ENCODE measurements at regions not wholly inside any gene's neighbourhood (a gene's known extent, or its start where the extent isn't known, plus 50 kb on each side); places are given as distances from the start of the nearest gene placed in this dataset.

GRCh38 chr6:100144991-100145390, 151.0 kb upstream of the MCHR2 start:
- intact Hi-C loops (cut with micrococcal nuclease) = no loop called here

GRCh38 chr6:100138346-100139022, 144.5 kb upstream of the MCHR2 start:
- intact Hi-C loops (cut with micrococcal nuclease) = no loop called here

GRCh38 chr6:100137759-100138158, 143.7 kb upstream of the MCHR2 start:
- intact Hi-C loops (cut with micrococcal nuclease) = no loop called here

GRCh38 chr6:100136590-100136989, 142.6 kb upstream of the MCHR2 start:
- intact Hi-C loops (cut with micrococcal nuclease) = no loop called here

GRCh38 chr6:100135977-100136376, 142.0 kb upstream of the MCHR2 start:
- intact Hi-C loops (cut with micrococcal nuclease) = no loop called here

- intact Hi-C loops (cut with micrococcal nuclease) = no loop called here
These were observed 140.7 kb upstream of the MCHR2 start for GRCh38 chr6:100134703-100135102.

GRCh38 chr6:100134297-100134696, 140.3 kb upstream of the MCHR2 start:
- intact Hi-C loops (cut with micrococcal nuclease) = no loop called here

- intact Hi-C loops (cut with micrococcal nuclease) = no loop called here
These were observed 138.0 kb upstream of the MCHR2 start for GRCh38 chr6:100132005-100132404.

GRCh38 chr6:100130630-100131029, 136.6 kb upstream of the MCHR2 start:
- intact Hi-C loops (cut with micrococcal nuclease) = no loop called here

GRCh38 chr6:100126790-100127484, 132.9 kb upstream of the MCHR2 start:
- intact Hi-C loops (cut with micrococcal nuclease) = loop anchor here (5.0 kb wide), 1 partner anchor 45 kb away; no protein-coding TSS in a partner anchor

- intact Hi-C loops (cut with micrococcal nuclease) = loop anchor here (2.0 kb wide), 1 partner anchor 109 kb away; no protein-coding TSS in a partner anchor
These were observed 128.0 kb upstream of the MCHR2 start for GRCh38 chr6:100121854-100122609.

GRCh38 chr6:100119261-100119660, 125.2 kb upstream of the MCHR2 start:
- intact Hi-C loops (cut with micrococcal nuclease) = loop anchor here (10.0 kb wide), 1 partner anchor 326 kb away; no protein-coding TSS in a partner anchor

- intact Hi-C loops (cut with micrococcal nuclease) = loop anchor here (10.0 kb wide), 1 partner anchor 326 kb away; no protein-coding TSS in a partner anchor
These were observed 124.3 kb upstream of the MCHR2 start for GRCh38 chr6:100118301-100118700.

GRCh38 chr6:100117680-100118079, 123.7 kb upstream of the MCHR2 start:
- intact Hi-C loops (cut with micrococcal nuclease) = loop anchor here (2.0 to 10.0 kb wide), 2 partner anchors 327 to 547 kb away; no protein-coding TSS in a partner anchor

GRCh38 chr6:100116411-100117194, 122.6 kb upstream of the MCHR2 start:
- intact Hi-C loops (cut with micrococcal nuclease) = loop anchor here (1.0 to 10.0 kb wide), 5 partner anchors 328 to 604 kb away; no protein-coding TSS in a partner anchor

GRCh38 chr6:100115407-100116101, 121.5 kb upstream of the MCHR2 start:
- intact Hi-C loops (cut with micrococcal nuclease) = loop anchor here (1.0 to 10.0 kb wide), 5 partner anchors 329 to 605 kb away; no protein-coding TSS in a partner anchor

GRCh38 chr6:100112855-100113508, 119.0 kb upstream of the MCHR2 start:
- intact Hi-C loops (cut with micrococcal nuclease) = loop anchor here (10.0 kb wide), 1 partner anchor 332 kb away; no protein-coding TSS in a partner anchor

GRCh38 chr6:100105919-100106529, 112.0 kb upstream of the MCHR2 start:
- intact Hi-C loops (cut with micrococcal nuclease) = loop anchor here (2.0 kb wide), 1 partner anchor 373 kb away; no protein-coding TSS in a partner anchor

GRCh38 chr6:100105138-100105537, 111.1 kb upstream of the MCHR2 start:
- intact Hi-C loops (cut with micrococcal nuclease) = no loop called here
